ENCODE measurements at regions not wholly inside any gene's neighbourhood (a gene's known extent, or its start where the extent isn't known, plus 50 kb on each side); places are given as distances from the start of the nearest gene placed in this dataset.

- no peaks in the 10 kb centered on the region for H3K27me3 Mint-ChIP-seq (ENCODE audit: unreplicated experiment)
- no peak for TF ChIP-seq CTCF (IDR thresholded peaks at IDR 0.05; ENCODE audit: partially characterized antibody, unreplicated experiment)
- peaks cover 10% of the 10 kb centered on the region for H3K36me3 Mint-ChIP-seq (ENCODE audit: unreplicated experiment)
- no peak overlapping the region for H3K27ac Mint-ChIP-seq (ENCODE audit: unreplicated experiment)
- H3K9me3 Mint-ChIP-seq (ENCODE audit: unreplicated experiment), result peaks cover 1% of the 10 kb centered on the region
- no peak overlapping the region for H3K4me3 Mint-ChIP-seq (ENCODE audit: unreplicated experiment)
- no peak for DNase-seq
- no peaks in the 10 kb centered on the region for H3K4me1 Mint-ChIP-seq (ENCODE audit: low read depth, unreplicated experiment)
Observed at GRCh38 chr11:25612806-25613205, 719.1 kb upstream of the ANO3 start.

GRCh38 chr11:25613451-25613850, 718.5 kb upstream of the ANO3 start:
- no peaks in the 10 kb centered on the region for H3K4me1 Mint-ChIP-seq (ENCODE audit: low read depth, unreplicated experiment)
- DNase-seq, result no peak
- H3K36me3 Mint-ChIP-seq (ENCODE audit: unreplicated experiment), result peaks cover 10% of the 10 kb centered on the region
- no peaks in the 10 kb centered on the region for H3K27me3 Mint-ChIP-seq (ENCODE audit: unreplicated experiment)
- H3K4me3 Mint-ChIP-seq (ENCODE audit: unreplicated experiment), result no peak overlapping the region
- H3K9me3 Mint-ChIP-seq (ENCODE audit: unreplicated experiment), result peaks cover 1% of the 10 kb centered on the region
- no peak overlapping the region for H3K27ac Mint-ChIP-seq (ENCODE audit: unreplicated experiment)
- no peak for TF ChIP-seq CTCF (IDR thresholded peaks at IDR 0.05; ENCODE audit: partially characterized antibody, unreplicated experiment)

- no peak for DNase-seq
Observed at GRCh38 chr11:25613865-25614264, 718.1 kb upstream of the ANO3 start.

DNA sequence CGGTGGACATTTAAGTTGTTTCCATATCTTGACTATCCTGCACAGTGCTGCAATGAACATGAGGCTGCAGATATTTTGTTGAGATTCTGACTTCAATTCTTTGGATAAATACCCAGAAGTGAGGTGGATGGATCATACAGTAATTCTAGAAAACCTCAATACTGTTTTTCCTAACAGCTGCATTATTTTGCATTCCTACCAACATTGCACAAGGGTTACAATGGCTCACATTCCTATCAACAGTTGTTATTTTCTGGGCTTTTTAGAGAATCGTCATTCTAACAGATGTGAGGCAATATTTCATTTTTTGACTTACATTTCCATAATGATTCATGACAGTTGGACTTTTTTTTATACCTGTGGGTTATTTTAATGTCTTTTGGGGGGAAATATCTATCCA, 716.9 kb upstream of the ANO3 start:
- Mint-ChIP-seq H3K27me3 (ENCODE audit: unreplicated experiment) (no peaks in the 10 kb centered on the region), H3K4me1 (ENCODE audit: low read depth, unreplicated experiment) (no peaks in the 10 kb centered on the region), H3K36me3 (ENCODE audit: unreplicated experiment) (peaks cover 10% of the 10 kb centered on the region), H3K9me3 (ENCODE audit: unreplicated experiment) (peaks cover 1% of the 10 kb centered on the region), H3K4me3 (ENCODE audit: unreplicated experiment) (no peak overlapping the region), H3K27ac (ENCODE audit: unreplicated experiment) (no peak overlapping the region)
- no peak for DNase-seq
- TF ChIP-seq CTCF (IDR thresholded peaks at IDR 0.05; ENCODE audit: partially characterized antibody, unreplicated experiment), result no peak

More at GRCh38 chr11:25613865-25614264, 718.1 kb upstream of the ANO3 start:
- Mint-ChIP-seq H3K4me1 (ENCODE audit: low read depth, unreplicated experiment) (no peaks in the 10 kb centered on the region), H3K36me3 (ENCODE audit: unreplicated experiment) (peaks cover 10% of the 10 kb centered on the region), H3K27ac (ENCODE audit: unreplicated experiment) (no peak overlapping the region), H3K9me3 (ENCODE audit: unreplicated experiment) (peaks cover 1% of the 10 kb centered on the region), H3K4me3 (ENCODE audit: unreplicated experiment) (no peak overlapping the region), H3K27me3 (ENCODE audit: unreplicated experiment) (no peaks in the 10 kb centered on the region)
- TF ChIP-seq CTCF (IDR thresholded peaks at IDR 0.05; ENCODE audit: partially characterized antibody, unreplicated experiment), result no peak

DNA sequence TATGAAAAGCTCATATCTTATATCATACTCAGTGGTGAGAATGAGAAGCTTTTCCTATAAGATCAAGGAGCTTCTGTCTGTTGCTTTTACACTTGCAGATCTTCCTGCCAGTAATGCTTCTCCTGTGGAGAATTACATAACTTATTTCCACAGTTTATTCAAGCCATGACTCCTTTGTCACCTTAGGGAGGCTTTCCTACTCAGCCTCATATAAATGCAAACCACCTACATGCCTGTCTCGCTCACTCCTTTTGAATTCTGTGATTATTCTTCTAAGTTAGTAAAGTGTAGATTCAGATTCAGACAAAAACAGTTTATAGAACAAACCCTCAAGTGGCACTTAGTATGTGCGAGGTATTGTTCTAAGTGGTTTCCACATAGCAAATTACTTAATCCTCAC, 716.1 kb upstream of the ANO3 start:
- no peaks in the 10 kb centered on the region for H3K4me1 Mint-ChIP-seq (ENCODE audit: low read depth, unreplicated experiment)
- H3K9me3 Mint-ChIP-seq (ENCODE audit: unreplicated experiment), result peaks cover 1% of the 10 kb centered on the region
- no peak overlapping the region for H3K27ac Mint-ChIP-seq (ENCODE audit: unreplicated experiment)

More for the DNA sequence above, 716.1 kb upstream of the ANO3 start:
- DNase-seq, result no peak
- Mint-ChIP-seq H3K36me3 (ENCODE audit: unreplicated experiment) (peaks cover 10% of the 10 kb centered on the region), H3K27me3 (ENCODE audit: unreplicated experiment) (no peaks in the 10 kb centered on the region), H3K4me3 (ENCODE audit: unreplicated experiment) (no peak overlapping the region)
- TF ChIP-seq CTCF (IDR thresholded peaks at IDR 0.05; ENCODE audit: partially characterized antibody, unreplicated experiment), result no peak
